ENCODE measurements at regions not wholly inside any gene's neighbourhood (a gene's known extent, or its start where the extent isn't known, plus 50 kb on each side); places are given as distances from the start of the nearest gene placed in this dataset.

DNA sequence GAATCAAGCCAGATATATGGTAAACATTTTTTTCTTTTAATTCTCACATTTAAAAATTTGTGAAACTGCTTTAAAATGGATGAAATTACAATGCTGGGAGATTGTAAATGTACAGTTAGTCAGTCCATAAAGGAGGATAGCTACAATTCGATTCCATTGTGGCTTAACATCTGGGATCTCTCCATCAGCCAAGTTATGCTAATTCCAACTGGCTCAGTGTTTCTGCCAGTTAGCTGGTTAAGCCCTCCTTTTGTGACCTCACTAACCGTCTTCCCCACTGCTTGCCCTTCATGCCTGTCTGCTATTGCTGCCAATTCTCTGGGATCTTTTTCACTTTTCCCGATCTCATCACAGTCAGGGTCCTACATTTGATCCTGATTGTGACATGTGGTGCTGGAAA, 1347.6 kb downstream of the CDH11 start:
- H3K9me3 ChIP-seq (replicated peaks; ENCODE audit: control insufficient read depth, insufficient read depth, low read length), result no peaks in the 10 kb centered on the region
- H3K27ac ChIP-seq (ENCODE audit: control insufficient read depth, insufficient read depth), result no peak overlapping the region
- DNase-seq (ENCODE audit: low read depth, low spot score) (no peak), ATAC-seq (no peak), FAIRE-seq (no peak)
- no TSS peak for BruUV-seq (replicated peaks)
- CTCF ChIA-PET, result no interaction called here
- H3K4me2 ChIP-seq (ENCODE audit: control insufficient read depth, insufficient read depth), result no peak overlapping the region
- RAD21 ChIA-PET (ENCODE audit: unreplicated experiment), result no interaction called here
- H4K20me1 ChIP-seq (ENCODE audit: control insufficient read depth, insufficient read depth), result no peaks in the 10 kb centered on the region
- POLR2A ChIA-PET, result no interaction called here
- no peak overlapping the region for H3K9ac ChIP-seq (ENCODE audit: control insufficient read depth, insufficient read depth, low read length)
- no peak overlapping the region for H2AFZ ChIP-seq (ENCODE audit: control insufficient read depth, low read depth, low read length)
- 0% methylated on average over 3 of the region's 3 CpGs for WGBS (ENCODE audit: insufficient coverage, insufficient replicate concordance, low lambda C conversion rate, missing lambda C conversion rate)
- H3K4me3 ChIP-seq, result no peak overlapping the region
- H3K36me3 ChIP-seq (ENCODE audit: control insufficient read depth in 2 of 2, insufficient read depth in 2 of 2, low read length in 1 of 2), result no peaks in the 10 kb centered on the region
- SMC1A ChIA-PET (ENCODE audit: uncharacterized antibody, unreplicated experiment), result no interaction called here
- H3K4me1 ChIP-seq (ENCODE audit: control insufficient read depth, insufficient read depth, low read length), result no peaks in the 10 kb centered on the region
- in situ Hi-C loops (cut with MboI) (no loop called here), intact Hi-C loops (cut with micrococcal nuclease; ENCODE audit: unreplicated experiment) (no loop called here)
- H3K27me3 ChIP-seq (replicated peaks in 1 of 2; ENCODE audit: control insufficient read depth in 2 of 2, insufficient read depth in 2 of 2, low read length in 1 of 2), result no peaks in the 10 kb centered on the region
- TF ChIP-seq KLF5 (IDR thresholded peaks at IDR 0.05; ENCODE audit: partially characterized antibody), result no peak
- TF ChIP-seq, protein P1, sequence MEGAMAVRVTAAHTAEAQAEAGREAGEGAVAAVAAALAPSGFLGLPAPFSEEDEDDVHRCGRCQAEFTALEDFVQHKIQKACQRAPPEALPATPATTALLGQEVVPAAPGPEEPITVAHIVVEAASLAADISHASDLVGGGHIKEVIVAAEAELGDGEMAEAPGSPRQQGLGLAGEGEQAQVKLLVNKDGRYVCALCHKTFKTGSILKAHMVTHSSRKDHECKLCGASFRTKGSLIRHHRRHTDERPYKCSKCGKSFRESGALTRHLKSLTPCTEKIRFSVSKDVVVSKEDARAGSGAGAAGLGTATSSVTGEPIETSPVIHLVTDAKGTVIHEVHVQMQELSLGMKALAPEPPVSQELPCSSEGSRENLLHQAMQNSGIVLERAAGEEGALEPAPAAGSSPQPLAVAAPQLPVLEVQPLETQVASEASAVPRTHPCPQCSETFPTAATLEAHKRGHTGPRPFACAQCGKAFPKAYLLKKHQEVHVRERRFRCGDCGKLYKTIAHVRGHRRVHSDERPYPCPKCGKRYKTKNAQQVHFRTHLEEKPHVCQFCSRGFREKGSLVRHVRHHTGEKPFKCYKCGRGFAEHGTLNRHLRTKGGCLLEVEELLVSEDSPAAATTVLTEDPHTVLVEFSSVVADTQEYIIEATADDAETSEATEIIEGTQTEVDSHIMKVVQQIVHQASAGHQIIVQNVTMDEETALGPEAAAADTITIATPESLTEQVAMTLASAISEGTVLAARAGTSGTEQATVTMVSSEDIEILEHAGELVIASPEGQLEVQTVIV (IDR thresholded peaks at IDR 0.05; ENCODE audit: borderline replicate concordance, partially characterized antibody), result no peak
- no peak for TF ChIP-seq IRF5 (IDR thresholded peaks at IDR 0.05; ENCODE audit: borderline replicate concordance)
- TF ChIP-seq TAF1 (IDR thresholded peaks at IDR 0.05; ENCODE audit: borderline replicate concordance, low read depth, low read length), result no peak
- TF ChIP-seq SP1 (IDR thresholded peaks at IDR 0.05; ENCODE audit: low read depth, low read length), result no peak
- no peak for TF ChIP-seq POU2F2 (IDR thresholded peaks at IDR 0.05; ENCODE audit: borderline replicate concordance, low read depth, low read length)
- TF ChIP-seq, protein P2, sequence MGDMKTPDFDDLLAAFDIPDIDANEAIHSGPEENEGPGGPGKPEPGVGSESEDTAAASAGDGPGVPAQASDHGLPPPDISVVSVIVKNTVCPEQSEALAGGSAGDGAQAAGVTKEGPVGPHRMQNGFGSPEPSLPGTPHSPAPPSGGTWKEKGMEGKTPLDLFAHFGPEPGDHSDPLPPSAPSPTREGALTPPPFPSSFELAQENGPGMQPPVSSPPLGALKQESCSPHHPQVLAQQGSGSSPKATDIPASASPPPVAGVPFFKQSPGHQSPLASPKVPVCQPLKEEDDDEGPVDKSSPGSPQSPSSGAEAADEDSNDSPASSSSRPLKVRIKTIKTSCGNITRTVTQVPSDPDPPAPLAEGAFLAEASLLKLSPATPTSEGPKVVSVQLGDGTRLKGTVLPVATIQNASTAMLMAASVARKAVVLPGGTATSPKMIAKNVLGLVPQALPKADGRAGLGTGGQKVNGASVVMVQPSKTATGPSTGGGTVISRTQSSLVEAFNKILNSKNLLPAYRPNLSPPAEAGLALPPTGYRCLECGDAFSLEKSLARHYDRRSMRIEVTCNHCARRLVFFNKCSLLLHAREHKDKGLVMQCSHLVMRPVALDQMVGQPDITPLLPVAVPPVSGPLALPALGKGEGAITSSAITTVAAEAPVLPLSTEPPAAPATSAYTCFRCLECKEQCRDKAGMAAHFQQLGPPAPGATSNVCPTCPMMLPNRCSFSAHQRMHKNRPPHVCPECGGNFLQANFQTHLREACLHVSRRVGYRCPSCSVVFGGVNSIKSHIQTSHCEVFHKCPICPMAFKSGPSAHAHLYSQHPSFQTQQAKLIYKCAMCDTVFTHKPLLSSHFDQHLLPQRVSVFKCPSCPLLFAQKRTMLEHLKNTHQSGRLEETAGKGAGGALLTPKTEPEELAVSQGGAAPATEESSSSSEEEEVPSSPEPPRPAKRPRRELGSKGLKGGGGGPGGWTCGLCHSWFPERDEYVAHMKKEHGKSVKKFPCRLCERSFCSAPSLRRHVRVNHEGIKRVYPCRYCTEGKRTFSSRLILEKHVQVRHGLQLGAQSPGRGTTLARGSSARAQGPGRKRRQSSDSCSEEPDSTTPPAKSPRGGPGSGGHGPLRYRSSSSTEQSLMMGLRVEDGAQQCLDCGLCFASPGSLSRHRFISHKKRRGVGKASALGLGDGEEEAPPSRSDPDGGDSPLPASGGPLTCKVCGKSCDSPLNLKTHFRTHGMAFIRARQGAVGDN (IDR thresholded peaks at IDR 0.05), result no peak
- TF ChIP-seq EZH2 (IDR thresholded peaks at IDR 0.05; ENCODE audit: borderline replicate concordance, control insufficient read depth, low read depth, low read length), result no peak
- no peak for TF ChIP-seq NFXL1 (IDR thresholded peaks at IDR 0.05; ENCODE audit: borderline replicate concordance)
- H3K79me2 ChIP-seq (ENCODE audit: control insufficient read depth, insufficient read depth, low read length), result no peaks in the 10 kb centered on the region
